Mononuclear cell (primary cell): ENCODE measurements at regions not wholly inside any gene's neighbourhood (a gene's known extent, or its start where the extent isn't known, plus 50 kb on each side); places are given as distances from the start of the nearest gene placed in this dataset.

Experiments used
- H3K27me3 ChIP-seq: 2 replicates; pipeline ENCODE4 v1.6.0; 2011; ENCODE audit warnings: low read length, control low read depth; ENCODE audit not compliant: insufficient read depth
- H3K4me1 ChIP-seq: 2 replicates; pipeline ENCODE4 v1.5.1; 2011; ENCODE audit warnings: mild to moderate bottlenecking, low read length, control low read depth; ENCODE audit not compliant: insufficient read depth
- H3K4me3 ChIP-seq: 2 replicates; pipeline ENCODE4 v1.5.1; 2011; ENCODE audit warnings: mild to moderate bottlenecking, low read length, moderate library complexity
- H3K9me3 ChIP-seq: 2 replicates; pipeline ENCODE4 v1.5.1; 2011; ENCODE audit warnings: low read depth, mild to moderate bottlenecking, control low read depth, low read length

DNA sequence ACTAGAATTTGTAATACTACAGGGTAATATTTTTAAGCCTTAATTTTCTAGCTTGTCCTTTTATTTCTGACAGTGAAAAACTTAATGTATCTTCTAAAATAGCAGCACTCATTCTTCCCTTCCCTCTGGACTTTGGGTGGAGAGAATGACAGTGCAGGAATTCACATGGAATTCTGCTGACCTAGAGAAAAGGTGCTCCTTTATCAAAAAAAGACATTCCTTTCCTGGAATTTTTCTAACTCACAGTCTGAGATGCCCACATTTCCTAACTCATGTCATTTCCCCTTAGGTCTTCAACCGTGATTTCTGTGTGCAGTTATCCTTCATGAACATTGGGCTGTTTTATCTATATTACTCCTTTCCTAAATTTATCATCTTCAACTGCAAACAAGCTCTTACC, 137.8 kb upstream of the PDGFD start:
- Histone ChIP-seq H3K4me3 (no peak overlapping the region), H3K9me3 (no peaks in the 10 kb centered on the region), H3K4me1 (no peaks in the 10 kb centered on the region), H3K27me3 (no peaks in the 10 kb centered on the region)

DNA sequence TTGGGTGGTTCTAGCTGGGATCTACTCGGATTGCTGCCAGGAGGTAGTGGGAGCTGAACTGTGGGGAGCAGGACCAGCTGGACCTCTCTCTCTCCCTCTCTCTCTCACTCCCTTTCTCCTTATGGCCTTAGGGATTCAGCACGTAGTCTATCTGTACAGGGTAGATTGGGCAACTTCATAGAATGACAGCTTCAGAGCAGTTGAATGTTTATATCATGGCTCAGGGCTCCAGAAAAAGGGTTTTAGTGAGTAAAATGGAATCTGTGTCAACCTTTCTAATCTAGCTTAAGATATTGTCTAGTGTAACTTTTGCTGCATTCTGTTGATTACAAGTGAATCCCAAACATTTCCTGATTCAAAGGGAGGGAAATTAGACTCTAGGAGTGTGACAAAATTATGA, 127.7 kb upstream of the PDGFD start:
- Histone ChIP-seq H3K27me3 (no peaks in the 10 kb centered on the region), H3K9me3 (no peaks in the 10 kb centered on the region), H3K4me3 (no peak overlapping the region), H3K4me1 (no peaks in the 10 kb centered on the region)

DNA sequence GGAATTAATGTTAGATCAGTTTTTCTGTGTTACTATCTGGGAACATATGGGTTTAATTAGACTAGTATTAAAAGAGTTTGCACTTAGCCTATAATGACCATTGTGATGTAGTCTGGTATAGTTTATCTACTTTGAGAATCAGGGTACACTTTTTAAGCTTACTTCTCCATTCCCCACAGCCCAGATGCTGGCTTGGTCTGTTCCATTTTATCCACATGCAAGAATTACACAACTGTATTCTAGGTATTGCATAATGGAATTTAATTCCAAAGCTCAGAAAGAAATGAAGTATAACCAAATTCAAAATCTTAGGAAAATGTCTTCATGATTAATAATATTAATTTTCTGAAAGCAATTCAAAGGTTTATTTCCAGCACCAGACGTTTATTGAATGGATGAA, 122.2 kb upstream of the PDGFD start:
- H3K9me3 ChIP-seq = no peaks in the 10 kb centered on the region
- no peak overlapping the region for H3K4me3 ChIP-seq
- H3K27me3 ChIP-seq = no peaks in the 10 kb centered on the region
- no peaks in the 10 kb centered on the region for H3K4me1 ChIP-seq

DNA sequence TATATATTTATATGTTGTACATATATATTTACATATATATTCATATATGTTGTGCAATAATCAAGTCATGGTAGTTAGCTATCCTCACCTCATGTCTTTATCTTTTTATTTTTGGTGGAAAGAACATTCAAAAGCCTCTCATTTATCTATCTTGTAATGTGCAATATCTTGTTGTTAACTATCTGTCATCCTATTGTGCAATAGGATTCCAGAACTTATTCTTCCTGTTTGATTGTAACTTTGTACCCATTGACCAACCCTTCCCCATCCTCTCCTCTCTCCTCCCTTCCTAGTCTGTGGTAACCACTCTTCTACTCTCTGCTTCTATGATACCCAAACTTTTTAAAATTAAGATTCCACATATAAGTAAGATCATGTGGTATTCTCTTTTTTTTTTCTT, 115.6 kb upstream of the PDGFD start:
- no peaks in the 10 kb centered on the region for H3K27me3 ChIP-seq
- H3K4me3 ChIP-seq = no peak overlapping the region
- no peaks in the 10 kb centered on the region for H3K9me3 ChIP-seq
- H3K4me1 ChIP-seq = no peaks in the 10 kb centered on the region

DNA sequence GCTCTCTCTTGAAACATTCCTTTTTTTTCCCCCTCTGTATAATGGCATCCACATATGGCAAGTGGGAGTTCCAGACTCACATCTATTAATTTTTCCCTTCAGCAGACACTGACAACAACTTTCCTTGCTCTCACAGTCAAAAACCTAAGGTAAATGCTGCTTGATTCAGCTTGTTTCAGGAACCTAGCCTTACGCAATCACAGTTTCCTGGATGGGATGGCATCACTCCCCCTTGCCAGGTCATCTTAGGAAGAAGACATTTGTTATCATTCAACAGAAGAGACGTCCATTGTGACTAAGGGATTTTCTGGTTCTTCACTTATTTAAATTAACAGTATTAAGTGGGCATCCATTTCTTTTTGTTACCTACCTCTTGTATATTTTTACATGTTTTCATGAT, 112.0 kb upstream of the PDGFD start:
- H3K4me1 ChIP-seq = no peaks in the 10 kb centered on the region
- no peaks in the 10 kb centered on the region for H3K9me3 ChIP-seq
- H3K4me3 ChIP-seq = no peak overlapping the region
- no peaks in the 10 kb centered on the region for H3K27me3 ChIP-seq

DNA sequence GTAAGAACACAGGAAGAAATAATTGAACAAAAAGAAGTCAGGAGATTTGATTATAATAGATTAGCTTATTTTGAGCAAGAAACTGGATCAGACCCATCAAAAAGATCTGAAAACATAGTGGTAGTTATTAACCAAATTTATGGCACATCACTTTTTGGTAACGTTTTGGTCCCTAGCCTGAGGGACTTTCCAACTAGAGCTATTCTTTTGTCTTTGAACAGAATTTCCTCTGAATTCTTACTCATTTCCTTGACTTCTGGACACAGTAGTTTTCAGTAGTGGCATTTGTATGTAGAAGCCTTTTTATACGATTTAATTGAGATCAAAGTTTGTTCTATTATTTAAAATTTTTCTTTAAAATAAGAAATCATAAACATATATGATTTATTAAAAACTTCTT, 96.5 kb upstream of the PDGFD start:
- Histone ChIP-seq H3K4me3 (no peak overlapping the region), H3K9me3 (no peaks in the 10 kb centered on the region), H3K4me1 (no peaks in the 10 kb centered on the region), H3K27me3 (no peaks in the 10 kb centered on the region)

DNA sequence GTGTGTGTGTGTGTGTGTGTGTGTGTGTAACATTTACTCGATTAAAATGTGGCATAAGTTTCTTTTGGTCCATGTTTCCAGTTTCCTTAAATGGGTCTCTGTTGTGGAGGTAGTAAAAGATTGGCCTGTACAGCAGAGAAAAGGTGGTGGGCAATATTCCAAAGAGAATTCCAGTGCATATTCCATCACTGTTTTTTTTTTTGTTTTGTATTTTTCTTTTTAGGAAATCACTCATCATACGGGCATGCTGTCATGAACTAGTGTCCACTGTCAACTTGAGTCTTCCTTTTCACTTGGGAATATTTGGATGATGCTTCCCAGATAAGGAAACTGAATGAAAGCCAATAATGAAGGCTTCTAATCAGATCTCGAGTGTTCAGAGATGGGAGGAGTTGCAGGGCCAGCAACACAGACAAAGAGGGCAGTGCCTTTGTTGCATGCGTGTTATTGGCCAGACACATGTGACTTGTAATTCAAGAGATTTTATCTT, 95.2 kb upstream of the PDGFD start:
- Histone ChIP-seq H3K27me3 (no peaks in the 10 kb centered on the region), H3K4me3 (no peak overlapping the region), H3K9me3 (no peaks in the 10 kb centered on the region), H3K4me1 (no peaks in the 10 kb centered on the region)

DNA sequence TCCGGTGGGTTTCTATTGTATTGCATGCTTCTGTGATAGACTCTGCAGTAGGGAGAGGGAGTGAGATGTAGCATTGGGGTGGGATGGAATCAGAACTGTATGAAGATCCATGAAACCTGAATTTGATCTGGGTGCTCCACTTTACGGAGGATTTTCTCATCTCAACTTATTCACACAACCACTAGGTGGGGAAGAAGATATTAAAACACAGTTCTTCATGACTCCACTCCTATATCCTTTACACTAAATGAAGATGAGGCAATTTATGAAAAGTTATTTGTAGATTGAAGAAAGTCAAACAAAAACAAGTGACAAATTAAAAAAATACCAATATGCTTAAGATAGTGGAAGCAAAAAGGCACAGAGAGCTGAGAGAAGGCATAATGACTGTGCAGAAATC, 92.6 kb upstream of the PDGFD start:
- H3K27me3 ChIP-seq = no peaks in the 10 kb centered on the region
- H3K4me3 ChIP-seq = no peak overlapping the region
- H3K9me3 ChIP-seq = no peaks in the 10 kb centered on the region
- no peaks in the 10 kb centered on the region for H3K4me1 ChIP-seq

DNA sequence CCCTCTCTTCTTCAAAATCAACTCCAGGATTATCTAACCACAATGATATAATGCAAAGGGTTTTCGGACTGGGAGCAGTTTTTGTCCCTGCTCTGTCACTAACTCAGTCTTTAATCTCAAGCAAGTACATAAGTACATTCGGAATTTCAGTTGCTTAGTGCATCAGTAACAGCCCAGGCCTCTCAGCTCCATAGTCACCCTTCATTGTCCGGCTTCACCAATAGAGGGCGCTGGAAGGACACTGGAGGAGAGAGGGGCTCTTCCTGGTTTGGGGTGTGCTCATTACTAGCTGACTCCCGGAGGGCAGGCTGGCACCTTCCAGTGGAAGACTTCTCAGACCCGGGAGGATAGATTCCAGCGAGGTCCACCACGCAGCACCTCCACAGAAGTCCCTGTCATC, 90.4 kb upstream of the PDGFD start:
- Histone ChIP-seq H3K4me3 (no peak overlapping the region), H3K27me3 (no peaks in the 10 kb centered on the region), H3K4me1 (no peaks in the 10 kb centered on the region), H3K9me3 (no peaks in the 10 kb centered on the region)

DNA sequence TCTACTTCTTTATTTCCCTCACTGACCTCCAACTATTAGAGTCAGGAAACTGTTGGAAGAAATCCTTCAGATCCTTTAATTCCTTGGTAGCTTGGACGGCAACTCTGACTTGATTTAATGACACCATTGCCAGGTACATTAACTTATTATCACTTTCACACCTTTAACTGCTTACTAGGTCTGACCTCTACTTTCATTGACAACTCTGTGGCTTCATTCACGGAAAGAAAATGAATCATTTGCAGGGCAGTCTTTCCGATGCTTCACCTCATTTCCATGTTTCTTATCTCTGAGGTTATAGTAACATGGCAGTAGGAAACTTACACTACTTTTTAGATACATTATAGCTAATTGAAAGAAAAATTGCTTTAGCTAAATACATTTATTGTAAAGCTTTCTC, 82.6 kb upstream of the PDGFD start:
- Histone ChIP-seq H3K4me3 (no peak overlapping the region), H3K9me3 (no peaks in the 10 kb centered on the region), H3K27me3 (no peaks in the 10 kb centered on the region), H3K4me1 (no peaks in the 10 kb centered on the region)

DNA sequence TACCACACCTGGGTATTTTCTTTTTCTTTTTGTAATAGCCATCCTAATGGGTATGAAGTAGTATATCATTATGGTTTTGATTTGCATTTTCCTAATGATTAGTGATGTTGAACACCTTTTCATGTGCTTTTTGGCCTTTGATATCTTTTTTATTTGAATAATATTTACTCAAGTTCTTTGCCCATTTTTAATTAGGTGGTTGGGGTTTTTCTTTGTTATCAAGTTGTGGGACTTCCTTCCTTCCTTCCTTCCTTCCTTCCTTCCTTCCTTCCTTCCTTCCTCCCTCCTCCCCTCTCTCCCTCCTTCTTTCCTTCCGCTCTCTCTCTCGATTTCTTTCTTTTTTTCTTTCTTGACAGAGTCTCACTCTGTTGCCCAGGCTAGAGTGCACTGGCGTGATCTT, 75.0 kb upstream of the PDGFD start:
- Histone ChIP-seq H3K4me1 (no peaks in the 10 kb centered on the region), H3K4me3 (no peak overlapping the region), H3K9me3 (no peaks in the 10 kb centered on the region), H3K27me3 (no peaks in the 10 kb centered on the region)

DNA sequence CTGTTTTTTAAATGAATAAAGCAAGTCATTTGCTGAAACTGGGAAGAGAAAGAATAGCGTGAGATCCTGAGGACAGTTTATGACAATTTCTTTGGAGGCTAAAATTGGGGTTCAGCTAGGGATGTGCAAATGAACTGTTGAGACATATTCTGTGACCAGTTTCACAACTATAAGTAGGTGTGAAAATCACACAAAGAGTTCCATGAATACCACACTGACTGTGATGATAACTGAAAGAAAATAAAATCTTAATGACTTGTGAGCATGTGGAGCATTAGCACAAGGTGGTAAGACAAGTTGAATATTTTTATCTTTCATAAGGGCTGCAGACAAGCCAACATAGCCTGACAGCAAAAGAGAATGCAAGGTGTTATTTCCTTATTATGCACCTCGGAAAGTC, 61.1 kb upstream of the PDGFD start:
- H3K4me1 ChIP-seq = no peaks in the 10 kb centered on the region
- no peak overlapping the region for H3K4me3 ChIP-seq
- no peaks in the 10 kb centered on the region for H3K9me3 ChIP-seq
- no peaks in the 10 kb centered on the region for H3K27me3 ChIP-seq

DNA sequence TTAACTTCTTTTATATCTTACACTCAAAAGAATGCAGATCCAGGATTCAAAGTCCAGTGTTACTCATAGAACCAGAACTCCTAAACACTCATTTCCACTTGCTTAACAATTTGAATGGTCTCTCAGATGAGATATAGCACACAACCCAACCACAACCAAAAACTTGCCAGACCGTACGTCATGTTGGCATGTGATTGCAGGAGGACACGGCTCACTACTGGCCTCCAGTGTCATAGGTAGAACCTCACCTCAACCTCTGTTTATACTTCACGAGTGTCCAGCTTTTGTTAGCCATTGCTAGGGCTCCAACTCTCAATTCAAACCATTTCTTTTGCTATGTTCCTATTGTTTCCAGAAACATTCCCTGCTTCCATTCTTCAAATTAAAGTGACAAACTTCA, 58.5 kb upstream of the PDGFD start:
- Histone ChIP-seq H3K9me3 (no peaks in the 10 kb centered on the region), H3K4me1 (no peaks in the 10 kb centered on the region), H3K27me3 (no peaks in the 10 kb centered on the region), H3K4me3 (no peak overlapping the region)

DNA sequence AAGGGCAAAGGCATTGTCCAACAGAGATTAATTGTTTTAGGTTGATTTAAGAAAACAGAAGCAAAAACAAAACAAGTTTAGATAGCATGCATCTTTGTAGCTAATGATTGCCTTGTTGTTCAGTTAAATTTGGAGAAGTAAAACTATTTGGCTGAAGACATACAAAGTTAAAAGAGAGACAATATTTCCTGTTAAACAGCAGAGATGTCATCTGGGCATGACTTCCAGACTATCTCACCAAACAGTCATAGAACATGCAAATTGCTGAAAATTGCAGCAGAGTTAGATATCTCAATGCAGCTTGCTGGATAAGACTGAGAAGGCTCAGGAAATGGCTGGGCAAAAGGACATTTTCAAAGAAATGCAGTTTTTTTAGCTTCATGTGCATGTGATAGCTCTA, 57.5 kb upstream of the PDGFD start:
- Histone ChIP-seq H3K9me3 (no peaks in the 10 kb centered on the region), H3K4me1 (no peaks in the 10 kb centered on the region), H3K27me3 (no peaks in the 10 kb centered on the region), H3K4me3 (no peak overlapping the region)

DNA sequence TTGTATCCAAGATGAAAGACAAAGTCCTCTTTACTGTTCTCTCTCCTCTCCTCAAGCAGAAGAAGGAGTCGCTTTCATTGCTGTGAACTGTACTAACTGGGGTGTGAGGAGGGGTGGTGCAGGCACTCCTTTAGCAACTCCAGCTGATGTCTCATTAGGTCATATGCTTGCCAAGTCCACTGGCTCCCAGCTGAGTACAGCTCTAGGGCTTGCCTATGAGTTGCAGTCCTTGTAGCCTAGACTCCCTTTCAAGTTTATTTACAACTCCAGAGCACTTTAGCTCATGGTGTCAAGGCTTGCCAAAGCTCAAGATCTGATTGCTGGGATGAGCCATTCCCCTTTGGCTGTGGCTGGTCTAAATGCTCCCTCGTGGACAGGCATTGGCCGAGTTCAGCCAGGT, 55.1 kb upstream of the PDGFD start:
- no peaks in the 10 kb centered on the region for H3K27me3 ChIP-seq
- no peaks in the 10 kb centered on the region for H3K4me1 ChIP-seq
- H3K4me3 ChIP-seq = no peak overlapping the region
- peaks cover 5% of the 10 kb centered on the region for H3K9me3 ChIP-seq

DNA sequence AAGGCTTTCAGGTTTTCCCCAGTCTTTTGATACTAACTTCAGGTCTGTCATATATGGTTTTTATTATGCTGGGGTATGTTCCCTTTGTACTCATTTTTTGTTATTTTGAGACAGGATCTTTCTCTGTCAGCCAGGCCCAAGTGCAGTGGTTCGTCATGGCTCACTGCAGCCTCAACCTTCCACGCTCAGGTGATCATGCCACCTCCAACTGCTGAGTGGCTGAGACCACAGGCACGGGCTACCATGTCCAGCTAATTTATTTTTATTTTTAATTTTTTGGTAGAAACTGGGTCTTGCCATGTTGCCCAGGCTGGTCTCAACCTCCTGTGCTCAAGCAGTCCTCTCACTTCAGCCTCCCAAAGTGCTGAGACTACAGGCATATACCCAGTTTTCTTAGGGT, 50.6 kb upstream of the PDGFD start:
- Histone ChIP-seq H3K4me3 (no peak overlapping the region), H3K9me3 (peaks cover 5% of the 10 kb centered on the region), H3K4me1 (no peaks in the 10 kb centered on the region), H3K27me3 (no peaks in the 10 kb centered on the region)
